Left hindlimb (tissue), 1 donor: ENCODE measurements at regions not wholly inside any gene's neighbourhood (a gene's known extent, or its start where the extent isn't known, plus 50 kb on each side); places are given as distances from the start of the nearest gene placed in this dataset.

Experiments used
- DNase-seq: peaks from one replicate; pipeline ENCODE4 v3.0.0-alpha.2; 2018

- DNase-seq, result no peak
Observed at GRCh38 chr3:30341079-30341478, 265.3 kb upstream of the TGFBR2 start.

DNA sequence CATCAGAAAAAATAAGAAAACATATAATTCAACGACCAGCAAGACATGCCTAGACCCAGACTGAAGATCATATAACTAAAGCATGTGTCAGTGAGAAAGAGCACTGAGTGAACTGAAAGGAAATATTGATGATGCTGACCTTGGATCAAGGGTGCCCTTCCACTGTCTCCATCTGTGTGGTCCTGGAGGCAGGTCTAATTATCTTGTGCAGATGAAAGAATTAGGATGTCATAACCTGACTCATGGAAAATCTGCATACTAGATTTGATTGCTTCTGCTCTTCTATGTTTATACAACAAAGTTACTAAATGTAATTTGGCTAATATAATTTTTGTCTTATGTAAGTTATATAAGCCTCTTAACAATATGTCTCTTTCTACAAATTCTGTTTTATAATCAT, 264.6 kb upstream of the TGFBR2 start:
- DNase-seq, result no peak

DNA sequence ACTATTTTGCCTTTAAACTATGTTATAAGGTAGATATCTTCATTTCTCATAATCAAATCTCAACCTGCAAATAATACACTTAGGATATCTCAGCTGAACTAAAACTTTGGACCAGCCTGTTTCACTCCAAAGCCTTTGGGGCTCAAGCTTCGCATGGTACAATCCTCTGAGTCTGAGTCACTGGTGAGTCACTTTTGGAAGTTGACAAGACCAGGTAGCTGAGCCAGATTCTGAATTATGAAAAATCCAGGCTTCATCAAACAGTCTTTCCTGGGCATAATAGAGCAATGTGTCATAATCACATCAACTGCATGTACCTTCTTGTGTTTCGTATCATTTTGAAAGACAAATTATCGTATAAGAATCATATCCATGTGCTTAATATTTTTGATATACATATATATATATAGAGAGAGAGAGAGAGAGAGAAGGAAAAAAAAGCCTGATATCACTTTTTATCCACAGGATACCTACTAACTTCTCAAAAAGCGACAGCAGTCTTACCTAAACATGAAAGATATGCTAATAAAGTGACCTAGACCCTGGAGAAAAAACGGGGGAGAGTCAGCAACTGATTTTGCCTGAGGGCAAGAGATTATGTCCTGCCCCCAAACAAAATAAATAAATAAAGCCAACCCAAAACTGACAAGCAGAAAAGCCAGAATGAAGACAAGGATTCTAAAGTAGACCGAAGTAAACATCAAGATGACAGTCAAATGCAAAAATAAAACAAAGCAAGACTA, 263.9 kb upstream of the TGFBR2 start:
- DNase-seq, result no peak

DNA sequence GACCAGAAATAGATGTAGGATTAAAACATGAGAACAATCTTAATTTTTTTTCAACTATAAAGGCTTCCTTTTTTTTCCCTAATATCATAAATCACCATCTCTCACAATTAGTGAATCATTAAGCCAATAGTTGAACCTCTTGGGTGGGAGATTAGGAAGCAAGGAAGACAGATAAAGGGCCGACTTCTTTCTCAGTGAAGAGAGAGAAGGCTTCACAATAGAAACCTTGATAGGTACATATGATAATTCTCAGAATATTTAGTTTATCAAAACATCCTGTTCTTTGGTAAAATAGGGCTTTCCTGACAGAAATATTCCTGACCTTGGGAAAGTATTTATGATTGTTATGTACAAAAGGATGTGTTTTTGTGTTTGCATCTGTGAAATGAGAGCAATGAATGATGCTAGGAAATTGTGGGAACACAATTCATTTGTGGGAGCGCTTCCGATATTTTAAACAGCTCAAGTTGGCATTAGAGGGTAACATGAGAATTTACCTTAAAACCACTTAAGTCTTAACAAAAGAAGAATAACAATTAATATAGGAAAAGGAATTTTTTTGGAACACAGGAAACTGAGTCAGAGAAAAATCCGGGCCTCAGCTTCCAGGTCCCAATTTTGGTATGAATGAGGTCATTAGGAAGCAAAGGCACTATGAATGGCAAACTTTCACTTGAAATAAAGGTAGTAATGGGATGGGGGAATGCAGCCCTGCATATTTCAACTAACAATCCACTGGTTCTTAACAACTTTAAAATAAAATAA, 263.2 kb upstream of the TGFBR2 start:
- DNase-seq, result no peak

GRCh38 chr3:30343861-30344260, 262.5 kb upstream of the TGFBR2 start:
- DNase-seq, result no peak

- DNase-seq, result no peak
Observed at GRCh38 chr3:30344288-30344687, 262.1 kb upstream of the TGFBR2 start.

DNA sequence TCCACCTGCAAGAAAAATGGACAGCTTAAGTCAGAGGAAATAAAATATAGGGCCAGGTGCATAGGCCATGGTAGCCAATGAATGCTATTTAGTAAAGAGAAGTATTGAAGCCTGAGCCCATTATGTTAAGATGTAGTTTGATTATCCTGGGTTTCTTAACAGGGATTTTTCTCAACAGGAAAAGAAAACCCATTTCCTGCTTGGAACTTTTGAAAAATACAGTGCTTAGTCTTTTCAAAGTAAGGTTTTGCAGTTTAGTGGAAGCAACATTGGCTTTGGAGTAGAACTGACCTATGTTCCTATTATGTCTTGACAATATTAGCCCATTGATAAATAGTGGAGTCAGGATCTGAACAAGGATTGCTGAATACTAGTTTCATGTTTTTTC, 259.5 kb upstream of the TGFBR2 start:
- no peak for DNase-seq

GRCh38 chr3:30347679-30348216, 258.7 kb upstream of the TGFBR2 start:
- DNase-seq, result no peak

DNA sequence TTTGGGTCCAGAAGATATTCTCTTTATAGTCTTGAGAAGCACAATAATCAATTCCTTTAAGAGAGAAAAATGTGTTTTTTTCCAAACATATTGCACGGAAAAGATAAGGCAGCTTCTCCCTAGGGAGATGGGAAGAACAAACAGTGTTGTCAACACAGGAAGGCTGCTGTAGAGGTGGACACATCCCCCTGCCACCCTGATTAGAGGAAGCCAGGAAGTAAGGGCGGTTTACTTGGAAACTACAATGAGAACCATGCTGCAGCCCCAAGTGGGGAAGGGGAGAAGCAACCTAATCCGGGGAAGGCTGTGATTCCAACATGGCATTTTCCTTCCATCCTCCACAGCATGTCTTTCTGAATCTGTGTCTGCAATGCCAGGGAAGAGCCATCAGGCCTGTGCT, 256.9 kb upstream of the TGFBR2 start:
- DNase-seq, result no peak

- no peak for DNase-seq
Observed at GRCh38 chr3:30350011-30350410, 256.4 kb upstream of the TGFBR2 start.

- DNase-seq, result no peak
Observed at GRCh38 chr3:30350901-30351300, 255.5 kb upstream of the TGFBR2 start.

GRCh38 chr3:30352410-30353318, 253.7 kb upstream of the TGFBR2 start:
- peak; percentile 36 for DNase-seq

- DNase-seq, result no peak
Observed at GRCh38 chr3:30353711-30354467, 252.5 kb upstream of the TGFBR2 start.

DNA sequence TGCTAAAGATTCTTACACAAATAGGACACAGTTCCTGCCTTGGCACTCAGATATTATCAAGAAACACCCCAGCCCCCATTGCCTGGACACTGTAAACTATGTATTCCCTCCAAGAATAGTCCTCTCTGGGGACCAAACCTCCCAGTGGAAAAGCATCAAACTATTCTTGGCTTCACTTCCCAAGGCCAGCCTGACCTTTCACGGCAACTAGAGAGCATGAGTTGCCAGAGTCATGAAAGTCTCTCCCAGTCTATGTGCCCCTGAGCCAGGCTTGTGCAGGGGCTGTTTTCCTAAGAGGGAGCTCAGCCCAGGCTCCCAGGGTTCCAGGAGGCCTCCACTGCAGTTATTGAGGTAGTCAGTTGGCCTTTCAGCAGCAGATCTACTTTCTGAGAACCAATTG, 251.9 kb upstream of the TGFBR2 start:
- no peak for DNase-seq

- DNase-seq, result no peak
Observed at GRCh38 chr3:30354972-30355371, 251.4 kb upstream of the TGFBR2 start.

DNA sequence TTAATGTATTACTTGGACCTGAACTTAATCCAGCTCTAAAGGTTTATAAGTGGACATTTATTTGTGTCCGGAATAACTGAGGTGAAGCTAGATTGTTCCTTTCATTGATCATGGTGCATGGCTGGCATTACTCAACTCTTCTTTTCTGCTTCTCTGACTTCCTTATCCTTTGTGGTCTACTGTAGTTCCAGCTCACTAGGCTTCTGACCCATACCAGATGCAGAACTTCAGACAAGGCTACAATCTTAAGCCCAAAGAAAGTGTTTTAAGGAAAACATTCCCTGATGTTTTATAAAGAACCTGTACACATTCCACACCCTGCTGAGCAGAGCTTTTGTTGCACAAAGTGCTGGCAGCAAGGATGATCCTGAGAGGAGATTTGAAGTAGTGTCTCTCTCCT, 250.8 kb upstream of the TGFBR2 start:
- no peak for DNase-seq

DNA sequence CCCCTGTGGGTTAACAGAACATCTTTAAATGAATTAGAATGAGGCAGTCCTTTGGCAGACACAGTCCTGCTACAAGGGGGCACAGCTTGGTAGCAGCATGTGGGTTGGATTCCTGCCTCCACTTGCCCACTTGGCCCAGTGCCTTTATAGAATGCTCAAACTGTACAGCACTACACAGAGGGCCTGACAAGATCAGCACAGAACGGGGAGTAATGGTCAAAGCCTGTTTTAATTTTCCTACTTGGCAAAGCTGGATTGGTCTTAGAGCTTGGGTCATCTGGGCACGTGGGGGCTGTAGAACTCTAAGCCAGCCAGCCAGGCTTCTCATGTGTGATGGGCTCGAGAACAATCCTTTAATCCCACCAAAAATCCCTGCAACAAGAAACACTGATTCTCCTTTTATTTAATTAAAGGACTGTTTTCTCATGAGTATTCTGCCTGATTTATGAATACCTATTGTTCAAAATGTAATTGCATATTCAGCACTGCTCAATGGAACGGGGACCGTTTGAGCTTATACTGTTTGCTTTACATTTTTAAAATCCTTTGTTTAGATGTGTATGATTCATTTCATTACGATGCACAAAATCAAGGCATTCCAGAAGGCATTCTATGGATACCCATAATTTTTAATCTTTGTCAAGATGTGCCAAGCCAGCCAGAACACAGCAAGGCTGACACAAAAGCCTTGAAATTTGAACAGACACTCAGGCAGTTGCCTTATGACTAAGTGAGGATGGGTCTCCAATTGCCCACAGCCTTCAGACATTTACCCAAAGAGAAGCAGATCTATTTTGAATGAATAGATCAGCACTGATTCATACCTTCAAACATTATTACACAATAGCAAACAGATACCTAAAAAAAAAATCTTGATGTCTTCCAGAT, 249.3 kb upstream of the TGFBR2 start:
- DNase-seq, result no peak

GRCh38 chr3:30357897-30358296, 248.5 kb upstream of the TGFBR2 start:
- DNase-seq, result no peak

- DNase-seq, result no peak
Observed at GRCh38 chr3:30358871-30359270, 247.5 kb upstream of the TGFBR2 start.

DNA sequence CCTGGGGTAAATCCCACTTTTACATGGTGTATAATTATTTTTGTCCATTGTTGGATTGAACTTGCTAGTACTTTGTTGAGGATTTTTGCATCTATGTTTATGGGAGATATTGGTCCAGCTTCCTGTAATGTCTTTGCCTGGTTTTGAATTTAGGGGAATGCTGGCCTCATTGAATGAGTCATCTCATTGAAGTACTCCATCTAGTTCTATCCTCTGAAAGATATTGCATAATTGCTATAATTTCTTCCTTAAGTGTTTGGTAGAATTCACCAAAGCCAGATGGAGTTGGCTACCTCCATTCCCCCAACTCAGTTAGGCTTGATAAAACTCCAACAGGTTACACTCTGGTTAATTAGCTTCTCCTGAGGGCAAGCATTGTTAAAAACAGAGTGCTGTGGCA, 237.4 kb upstream of the TGFBR2 start:
- no peak for DNase-seq

GRCh38 chr3:30370681-30371271, 235.6 kb upstream of the TGFBR2 start:
- DNase-seq, result no peak
